GM12878 (cell line): ENCODE measurements at regions not wholly inside any gene's neighbourhood (a gene's known extent, or its start where the extent isn't known, plus 50 kb on each side); places are given as distances from the start of the nearest gene placed in this dataset.

ENCODE experiments used
- ATAC-seq: fragments of 200-7000 bp; cut with Tn5 transposase; 3 replicates; pipeline ENCODE4 v1.9.1; 2020; ENCODE audit warnings: mild to moderate bottlenecking, moderate library complexity
- BruUV-seq: library from RNA; stranded (reverse); fragments of 400-500 nt; replicated peaks from 2 replicates; lab custom pipeline; 2021; lab: Mats Ljungman, UMichigan
- CTCF ChIA-PET: fragments of 300-600 bp; sonication (Branson Sonifier 250); formaldehyde crosslinking; extraction: SDS; loops from one replicate; lab custom pipeline; 2021; ENCODE audit warnings: inconsistent platforms; lab: Yijun Ruan, JAX
- POLR2A ChIA-PET: fragments of 350-600 bp; formaldehyde crosslinking; extraction: SDS; loops from one replicate; lab custom pipeline; 2021; ENCODE audit warnings: inconsistent platforms; lab: Charles Lee
- RAD21 ChIA-PET: fragments of 300-600 bp; sonication (Branson Sonifier 250); formaldehyde crosslinking; loops from one replicate; lab custom pipeline; 2023; ENCODE audit warnings: antibody characterized with exemption; ENCODE audit not compliant: unreplicated experiment; lab: Charles Lee
- SMC1A ChIA-PET: fragments of 300-600 bp; sonication (Branson Sonifier 250); formaldehyde crosslinking; loops from one replicate; lab custom pipeline; 2023; ENCODE audit not compliant: unreplicated experiment, uncharacterized antibody; lab: Charles Lee
- DNase-seq: peaks from one replicate; pipeline ENCODE4 v3.0.0-alpha.2; 2011; ENCODE audit warnings: low read depth, low spot score
- FAIRE-seq: peaks from 3 replicates; lab custom pipeline; 2011; peaks lifted over from hg19 to GRCh38; lab: Jason Lieb, UNC
- H2AFZ ChIP-seq: 2 replicates; pipeline ENCODE4 v1.6.0; 2011; ENCODE audit warnings: low read depth, low read length, control low read depth; ENCODE audit not compliant: control insufficient read depth
- H3K27ac ChIP-seq: 2 replicates; pipeline ENCODE4 v1.5.1; 2011; ENCODE audit warnings: control low read depth; ENCODE audit not compliant: control insufficient read depth, insufficient read depth
- H3K27me3 ChIP-seq, 2 experiments: replicated peaks in 1 of 2; 2 replicates each; pipeline versions ENCODE4 v1.6.0 to v1.6.1; 2011; ENCODE audit warnings: low read length in 1 of 2; ENCODE audit not compliant: control insufficient read depth in 2 of 2, insufficient read depth in 2 of 2
- H3K36me3 ChIP-seq, 2 experiments: 2 replicates each; pipeline ENCODE4 v1.5.1; 2011; ENCODE audit warnings: low read length in 1 of 2; ENCODE audit not compliant: control insufficient read depth in 2 of 2, insufficient read depth in 2 of 2
- H3K4me1 ChIP-seq: 2 replicates; pipeline ENCODE4 v1.6.1; 2011; ENCODE audit warnings: mild to moderate bottlenecking, low read length, moderate library complexity, mixed read lengths; ENCODE audit not compliant: control insufficient read depth, insufficient read depth
- H3K4me2 ChIP-seq: 2 replicates; pipeline ENCODE4 v1.6.0; 2011; ENCODE audit warnings: control low read depth; ENCODE audit not compliant: control insufficient read depth, insufficient read depth
- H3K4me3 ChIP-seq: fragments of 200-600 bp; sonication (generic); 2 replicates; pipeline ENCODE4 v1.5.1; 2016
- H3K79me2 ChIP-seq: 2 replicates; pipeline ENCODE4 v1.6.0; 2011; ENCODE audit warnings: low read length; ENCODE audit not compliant: control insufficient read depth, insufficient read depth
- H3K9ac ChIP-seq: 2 replicates; pipeline ENCODE4 v1.8.0; 2011; ENCODE audit warnings: low read length, control low read depth, mixed read lengths; ENCODE audit not compliant: control insufficient read depth, insufficient read depth
- H3K9me3 ChIP-seq: replicated peaks from 3 replicates; pipeline ENCODE4 v1.5.1; 2011; ENCODE audit warnings: mild to moderate bottlenecking, low read length; ENCODE audit not compliant: control insufficient read depth, insufficient read depth
- H4K20me1 ChIP-seq: 2 replicates; pipeline ENCODE4 v1.6.0; 2011; ENCODE audit not compliant: control insufficient read depth, insufficient read depth
- CBFB ChIP-seq: IDR thresholded peaks from 2 replicates; pipeline ENCODE4 v1.6.1; 2016; ENCODE audit warnings: antibody characterized with exemption, low read depth
- LARP7 ChIP-seq: fragments of 450-650 bp; IDR thresholded peaks from 2 replicates; pipeline ENCODE4 v1.6.1; 2017; ENCODE audit warnings: mild to moderate bottlenecking
- MLLT1 ChIP-seq: fragments of 450-650 bp; IDR thresholded peaks from 2 replicates; pipeline ENCODE4 v1.6.1; 2016; ENCODE audit warnings: mild to moderate bottlenecking
- NBN ChIP-seq: fragments of 450-650 bp; IDR thresholded peaks from 2 replicates; pipeline ENCODE4 v1.6.1; 2016
- NKRF ChIP-seq: fragments of 450-650 bp; conservative IDR thresholded peaks from 2 replicates; pipeline ENCODE4 v1.6.1; 2017; ENCODE audit warnings: mild to moderate bottlenecking, moderate library complexity
- POLR2A ChIP-seq: IDR thresholded peaks from 2 replicates; pipeline ENCODE4 v1.6.1; 2011; ENCODE audit warnings: low read depth, mild to moderate bottlenecking, low read length
- RCOR1 ChIP-seq: conservative IDR thresholded peaks from 2 replicates; pipeline ENCODE4 v1.6.1; 2012; ENCODE audit warnings: low read depth, low read length, improper control_type of control experiment
- RUNX3 ChIP-seq: IDR thresholded peaks from 2 replicates; pipeline ENCODE4 v1.6.1; 2012; ENCODE audit warnings: low read length, inconsistent platforms
- SMAD5 ChIP-seq: IDR thresholded peaks from 2 replicates; pipeline ENCODE4 v1.6.1; 2016; ENCODE audit warnings: antibody characterized with exemption, low read depth
- SRF ChIP-seq, 2 experiments: IDR thresholded peaks; 2 replicates each; pipeline ENCODE4 v1.6.1; 2011; ENCODE audit warnings: low read depth in 2 of 2, low read length in 2 of 2, mild to moderate bottlenecking in 1 of 2, moderate library complexity in 1 of 2
- STAT1 ChIP-seq: fragments of 450-650 bp; conservative IDR thresholded peaks from 2 replicates; pipeline ENCODE4 v1.6.1; 2014; ENCODE audit warnings: antibody characterized with exemption, mild to moderate bottlenecking
- WGBS: methylation state at CpG from one replicate; pipeline ENCODE4 v1.1.6; 2016; ENCODE audit warnings: low lambda C conversion rate; ENCODE audit not compliant: insufficient replicate concordance, insufficient coverage; ENCODE audit errors: missing lambda C conversion rate; 5-methylcytosine and 5-hydroxymethylcytosine counted together
- in situ Hi-C: fragments of 300-500 bp; cut with MboI; formaldehyde crosslinking; loops from 9 replicates; pipeline ENCODE4 v1.14.3; 2018; ENCODE audit warnings: mixed read lengths
- intact Hi-C: fragments of 100-400 bp; cut with micrococcal nuclease; formaldehyde crosslinking; loops from one replicate; pipeline ENCODE4 v1.14.2; 2022; ENCODE audit not compliant: unreplicated experiment

GRCh38 chr5:1942630-1943029 lies 59.9 kb upstream of the IRX4 start:
- H3K27me3 ChIP-seq = no peaks in the 10 kb centered on the region; a peak in 1 of 4 replicates
- H3K79me2 ChIP-seq = no peaks in the 10 kb centered on the region
- no peaks in the 10 kb centered on the region for H3K9me3 ChIP-seq
- in situ Hi-C loops = no loop called here
- FAIRE-seq = no peak
- no peak overlapping the region for H2AFZ ChIP-seq
- ChIA-PET CTCF (no interaction called here), RAD21 (no interaction called here), POLR2A (no interaction called here), SMC1A (no interaction called here)
- no peak overlapping the region for H3K9ac ChIP-seq
- no peak overlapping the region for H3K27ac ChIP-seq
- BruUV-seq = no TSS peak
- no peak for ATAC-seq
- no peaks in the 10 kb centered on the region for H3K36me3 ChIP-seq
- no peaks in the 10 kb centered on the region for H3K4me1 ChIP-seq
- no peak overlapping the region for H3K4me3 ChIP-seq
- TF ChIP-seq RCOR1 (no peak), MLLT1 (no peak), SMAD5 (no peak), LARP7 (no peak), SRF (IDR thresholded peaks at IDR 0.05; ENCODE audit: low read depth in 2 of 2, low read length in 2 of 2) (no peak), POLR2A (no peak), NBN (no peak), CBFB (no peak), RUNX3 (no peak), STAT1 (no peak), NKRF (no peak)
- no peak for DNase-seq
- no peak overlapping the region for H3K4me2 ChIP-seq
- intact Hi-C loops = no loop called here
- H4K20me1 ChIP-seq = no peaks in the 10 kb centered on the region
- WGBS = 49% methylated on average over 5 of the region's 5 CpGs
